Body of pancreas (tissue), 4 donors: ENCODE measurements at regions not wholly inside any gene's neighbourhood (a gene's known extent, or its start where the extent isn't known, plus 50 kb on each side); places are given as distances from the start of the nearest gene placed in this dataset.
"Not testable (repeated sequence)": the region's sequence is repeated elsewhere in the genome, so short reads cannot be mapped to it uniquely, and the experiment has no call there.

ENCODE experiments used
- ATAC-seq: fragments of 150-250 bp; one replicate; pipeline ENCODE4 v1.9.1; 2016
- DNase-seq, 4 donors: peaks; one replicate each; pipeline ENCODE4 v3.0.0-alpha.2; 2019
- H3K27ac ChIP-seq, 4 donors: fragments of 200-600 bp; sonication (generic); 1 replicate in 3 of 4; 2 replicates in 1 of 4; pipeline versions ENCODE4 v1.5.1 to v1.6.1; 2016 to 2019; ENCODE audit warnings: mild to moderate bottlenecking in 1 of 4, mixed read lengths in 1 of 4, moderate library complexity in 1 of 4
- H3K27me3 ChIP-seq, 2 donors: fragments of 200-600 bp; sonication (generic); one replicate each; pipeline ENCODE4 v1.6.0; 2016; ENCODE audit warnings: mild to moderate bottlenecking in 1 of 2
- H3K36me3 ChIP-seq, 2 donors: fragments of 200-600 bp; sonication (generic); replicated peaks in 1 of 2; 2 replicates each; pipeline ENCODE4 v1.5.1; 2016; ENCODE audit warnings: low read depth in 2 of 2; ENCODE audit not compliant: insufficient read depth in 1 of 2
- H3K4me1 ChIP-seq: fragments of 200-600 bp; sonication (generic); one replicate; pipeline ENCODE4 v1.6.0; 2016
- H3K4me3 ChIP-seq, 2 donors: fragments of 200-600 bp; sonication (generic); 1 replicate in 1 of 2; 2 replicates in 1 of 2; pipeline ENCODE4 v1.5.1; 2016 to 2019
- H3K9me3 ChIP-seq, 3 donors: fragments of 200-600 bp; sonication (generic); 1 replicate in 2 of 3; 2 replicates in 1 of 3; pipeline ENCODE4 v1.5.1; 2016
- POLR2A ChIP-seq, 3 donors: fragments of 450-650 bp; IDR thresholded peaks; one replicate each; pipeline ENCODE4 v1.6.1; 2016; ENCODE audit warnings: antibody characterized with exemption in 3 of 3, mild to moderate bottlenecking in 2 of 3
- WGBS, 2 donors: methylation state at CpG; one replicate each; pipeline ENCODE4 v1.1.5; 2017; 5-methylcytosine and 5-hydroxymethylcytosine counted together
- intact Hi-C: fragments of 100-400 bp; cut with DNase I; formaldehyde crosslinking; loops from one replicate; pipeline ENCODE4 v1.15.1; 2023
- TF ChIP-seq, protein P1 (sequence below), 7 experiments: fragments of 450-650 bp in 4 of 7; fragments of 200-600 bp in 3 of 7; sonication (generic) in 3 of 7; IDR thresholded peaks; one replicate each; pipeline ENCODE4 v1.5.1; 2016 to 2019; ENCODE audit warnings: antibody characterized with exemption in 7 of 7

- H3K4me3 ChIP-seq, result no peak overlapping the region
- intact Hi-C loops, result no loop called here
- TF ChIP-seq POLR2A (IDR thresholded peaks at IDR 0.05), result no peak
- TF ChIP-seq, protein P1, sequence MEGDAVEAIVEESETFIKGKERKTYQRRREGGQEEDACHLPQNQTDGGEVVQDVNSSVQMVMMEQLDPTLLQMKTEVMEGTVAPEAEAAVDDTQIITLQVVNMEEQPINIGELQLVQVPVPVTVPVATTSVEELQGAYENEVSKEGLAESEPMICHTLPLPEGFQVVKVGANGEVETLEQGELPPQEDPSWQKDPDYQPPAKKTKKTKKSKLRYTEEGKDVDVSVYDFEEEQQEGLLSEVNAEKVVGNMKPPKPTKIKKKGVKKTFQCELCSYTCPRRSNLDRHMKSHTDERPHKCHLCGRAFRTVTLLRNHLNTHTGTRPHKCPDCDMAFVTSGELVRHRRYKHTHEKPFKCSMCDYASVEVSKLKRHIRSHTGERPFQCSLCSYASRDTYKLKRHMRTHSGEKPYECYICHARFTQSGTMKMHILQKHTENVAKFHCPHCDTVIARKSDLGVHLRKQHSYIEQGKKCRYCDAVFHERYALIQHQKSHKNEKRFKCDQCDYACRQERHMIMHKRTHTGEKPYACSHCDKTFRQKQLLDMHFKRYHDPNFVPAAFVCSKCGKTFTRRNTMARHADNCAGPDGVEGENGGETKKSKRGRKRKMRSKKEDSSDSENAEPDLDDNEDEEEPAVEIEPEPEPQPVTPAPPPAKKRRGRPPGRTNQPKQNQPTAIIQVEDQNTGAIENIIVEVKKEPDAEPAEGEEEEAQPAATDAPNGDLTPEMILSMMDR (IDR thresholded peaks at IDR 0.05), result no peak
- H3K4me1 ChIP-seq, result no peaks in the 10 kb centered on the region
- ATAC-seq, result no peak
- DNase-seq, result no peak
- no peak overlapping the region for H3K27ac ChIP-seq
- no peaks in the 10 kb centered on the region for H3K36me3 ChIP-seq
- WGBS, 2 donors, result 39 to 61% methylated on average over 4 of the region's 4 CpGs
- H3K9me3 ChIP-seq, result peaks cover 0 to 3% (median 0%) of the 10 kb centered on the region in 3 donors
- no peaks in the 10 kb centered on the region for H3K27me3 ChIP-seq
These were observed 564.7 kb downstream of the PTPRU start for GRCh38 chr1:29801003-29801402.

GRCh38 chr1:29800522-29800956, 564.2 kb downstream of the PTPRU start:
- Histone ChIP-seq H3K9me3 (peaks cover 0 to 3% (median 0%) of the 10 kb centered on the region in 3 donors), H3K36me3 (no peaks in the 10 kb centered on the region), H3K27ac (no peak overlapping the region), H3K4me1 (no peaks in the 10 kb centered on the region), H3K4me3 (no peak overlapping the region), H3K27me3 (no peaks in the 10 kb centered on the region)
- intact Hi-C loops, result no loop called here
- TF ChIP-seq, protein P1 (IDR thresholded peaks at IDR 0.05), result no peak
- no peak for TF ChIP-seq POLR2A (IDR thresholded peaks at IDR 0.05)
- no peak for DNase-seq
- ATAC-seq, result no peak
- 79 to 82% methylated on average over 4 to 6 of the region's 6 CpGs for WGBS, 2 donors

- H3K36me3 ChIP-seq, result no peaks in the 10 kb centered on the region
- ATAC-seq, result no peak
- no peak overlapping the region for H3K27ac ChIP-seq
- H3K4me3 ChIP-seq, result no peak overlapping the region
- TF ChIP-seq, protein P1 (IDR thresholded peaks at IDR 0.05), result no peak
- no peak for TF ChIP-seq POLR2A (IDR thresholded peaks at IDR 0.05)
- WGBS, 2 donors, result 61 to 94% methylated on average over 3 to 5 of the region's 5 CpGs
- intact Hi-C loops, result no loop called here
- no peaks in the 10 kb centered on the region for H3K4me1 ChIP-seq
- peaks cover 0 to 3% (median 0%) of the 10 kb centered on the region in 3 donors for H3K9me3 ChIP-seq
- DNase-seq, result no peak
- H3K27me3 ChIP-seq, result no peaks in the 10 kb centered on the region
These were observed 563.8 kb downstream of the PTPRU start for GRCh38 chr1:29800120-29800519.

- H3K36me3 ChIP-seq, result no peaks in the 10 kb centered on the region
- H3K4me1 ChIP-seq, result no peaks in the 10 kb centered on the region
- intact Hi-C loops, result loop anchor here (10.0 kb wide), 1 partner anchor 906 kb away; no protein-coding TSS in a partner anchor
- TF ChIP-seq, protein P1 (IDR thresholded peaks at IDR 0.05), result no peak
- TF ChIP-seq POLR2A (IDR thresholded peaks at IDR 0.05), result no peak
- ATAC-seq (no peak), DNase-seq (no peak)
- 63 to 68% methylated on average over 13 of the region's 13 CpGs for WGBS, 2 donors
- H3K9me3 ChIP-seq, result peaks cover 0 to 3% (median 0%) of the 10 kb centered on the region in 3 donors
- no peak overlapping the region for H3K27ac ChIP-seq
- H3K4me3 ChIP-seq, result no peak overlapping the region
- no peaks in the 10 kb centered on the region for H3K27me3 ChIP-seq
These were observed 562.6 kb downstream of the PTPRU start for GRCh38 chr1:29798699-29799566.

GRCh38 chr1:29797125-29797524, 560.8 kb downstream of the PTPRU start:
- H3K27me3 ChIP-seq, ATAC-seq, H3K27ac ChIP-seq, H3K36me3 ChIP-seq, DNase-seq, H3K4me3 ChIP-seq, H3K9me3 ChIP-seq, H3K4me1 ChIP-seq: not testable (repeated sequence)
- intact Hi-C loops, result loop anchor here (10.0 kb wide), 1 partner anchor 908 kb away; no protein-coding TSS in a partner anchor
- WGBS, 2 donors, result 71 to 87% methylated on average over 1 of the region's 1 CpG

DNA sequence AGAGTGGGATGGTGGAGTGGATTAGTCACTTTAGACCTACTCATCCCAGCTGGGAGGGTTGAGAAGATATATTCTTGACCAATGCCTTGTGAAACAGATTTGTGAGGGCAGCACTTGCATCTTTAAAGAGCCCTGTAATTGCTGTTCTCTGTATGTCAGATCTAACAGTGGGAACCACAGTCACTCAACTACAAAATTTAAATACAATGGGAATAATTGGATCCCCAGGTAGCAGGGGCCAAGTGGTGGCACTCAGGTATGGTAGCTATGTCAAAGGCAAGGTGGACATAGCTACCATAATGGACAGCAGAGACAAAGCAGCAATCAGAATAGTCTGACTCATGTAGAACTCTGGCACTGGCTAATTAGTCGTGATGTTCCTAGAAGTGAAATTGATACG, 559.6 kb downstream of the PTPRU start:
- H3K36me3 ChIP-seq, DNase-seq, H3K4me1 ChIP-seq, H3K27ac ChIP-seq, H3K4me3 ChIP-seq, H3K9me3 ChIP-seq, ATAC-seq, H3K27me3 ChIP-seq: not testable (repeated sequence)
- intact Hi-C loops, result loop anchor here (10.0 kb wide), 1 partner anchor 909 kb away; no protein-coding TSS in a partner anchor
- WGBS, 2 donors, result 59 to 77% methylated on average over 2 of the region's 2 CpGs
